ENCODE measurements at regions not wholly inside any gene's neighbourhood (a gene's known extent, or its start where the extent isn't known, plus 50 kb on each side); places are given as distances from the start of the nearest gene placed in this dataset.

- Histone ChIP-seq H3K27ac (ENCODE audit: extremely low read depth, low read depth, low read length) (no peak overlapping the region), H3K9me3 (ENCODE audit: control insufficient read depth, insufficient read depth, low read depth, low read length) (no peaks in the 10 kb centered on the region), H3K4me1 (ENCODE audit: control insufficient read depth, insufficient read depth, low read length) (no peaks in the 10 kb centered on the region), H3K36me3 (ENCODE audit: control insufficient read depth in 2 of 2, insufficient read depth in 1 of 2, low read length in 2 of 2) (no peaks in the 10 kb centered on the region), H3K4me3 (ENCODE audit: low read depth, low read length) (no peak overlapping the region)
- CTCF ChIA-PET: interaction anchor here (0.7 kb wide), 1 partner anchor 38 kb away, joined by 4 read pairs; no protein-coding TSS in a partner anchor
- POLR2A ChIA-PET: no interaction called here
- no peak for TF ChIP-seq ZNF423 (tag by site-specific recombination; IDR thresholded peaks at IDR 0.05)
- no peak for TF ChIP-seq ZNF529 (tag by site-specific recombination; IDR thresholded peaks at IDR 0.05; ENCODE audit: insufficient replicate concordance)
Observed at GRCh38 chr2:220743203-220743602, 828.9 kb downstream of the EPHA4 start.

DNA sequence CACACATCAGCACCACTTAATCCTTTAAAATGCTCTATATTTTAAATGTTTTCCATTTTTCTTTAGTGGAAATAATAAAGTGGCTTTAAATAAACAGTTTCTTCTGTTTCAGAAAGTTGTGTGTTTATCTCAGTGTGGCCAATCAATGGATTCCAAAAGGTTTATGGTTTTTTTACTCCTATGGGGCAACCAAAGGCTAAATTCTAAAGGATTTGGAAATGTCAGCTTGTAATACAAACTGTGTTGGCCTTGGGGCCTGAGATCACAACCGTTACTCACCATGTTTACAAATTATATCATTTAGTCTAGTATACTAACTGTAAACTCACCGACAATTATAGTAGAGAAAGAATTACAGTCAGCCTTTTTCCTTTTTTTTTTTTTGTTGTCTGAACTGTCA lies 827.2 kb downstream of the EPHA4 start:
- no peak for TF ChIP-seq ZNF324 (tag by site-specific recombination; IDR thresholded peaks at IDR 0.05)
- TF ChIP-seq ZNF677 (tag by site-specific recombination; IDR thresholded peaks at IDR 0.05): no peak
- no peak for TF ChIP-seq ZNF830 (tag by site-specific recombination; IDR thresholded peaks at IDR 0.05; ENCODE audit: low read depth)
- TF ChIP-seq ZNF19 (tag by site-specific recombination; IDR thresholded peaks at IDR 0.05; ENCODE audit: low read depth): no peak
- no peak for TF ChIP-seq GFI1B (tag by site-specific recombination; IDR thresholded peaks at IDR 0.05)
- no peak for TF ChIP-seq HOXD13 (CRISPR knock-in tag; IDR thresholded peaks at IDR 0.05; ENCODE audit: borderline replicate concordance)
- TF ChIP-seq ZNF211 (tag by site-specific recombination; IDR thresholded peaks at IDR 0.05; ENCODE audit: low read depth): no peak
- TF ChIP-seq ZNF624 (tag by site-specific recombination; IDR thresholded peaks at IDR 0.05): no peak
- TF ChIP-seq ZNF174 (tag by site-specific recombination; IDR thresholded peaks at IDR 0.05): no peak
- H3K4me3 ChIP-seq (ENCODE audit: low read depth, low read length): no peak overlapping the region
- no peaks in the 10 kb centered on the region for H3K9me3 ChIP-seq (ENCODE audit: control insufficient read depth, insufficient read depth, low read depth, low read length)
- no peaks in the 10 kb centered on the region for H3K4me1 ChIP-seq (ENCODE audit: control insufficient read depth, insufficient read depth, low read length)
- ChIA-PET CTCF (interaction anchor here (0.6 kb wide), 1 partner anchor 23 kb away, joined by 3 read pairs; no protein-coding TSS in a partner anchor), POLR2A (no interaction called here)
- no peak overlapping the region for H3K27ac ChIP-seq (ENCODE audit: extremely low read depth, low read depth, low read length)
- no peaks in the 10 kb centered on the region for H3K36me3 ChIP-seq (ENCODE audit: control insufficient read depth in 2 of 2, insufficient read depth in 1 of 2, low read length in 2 of 2)

DNA sequence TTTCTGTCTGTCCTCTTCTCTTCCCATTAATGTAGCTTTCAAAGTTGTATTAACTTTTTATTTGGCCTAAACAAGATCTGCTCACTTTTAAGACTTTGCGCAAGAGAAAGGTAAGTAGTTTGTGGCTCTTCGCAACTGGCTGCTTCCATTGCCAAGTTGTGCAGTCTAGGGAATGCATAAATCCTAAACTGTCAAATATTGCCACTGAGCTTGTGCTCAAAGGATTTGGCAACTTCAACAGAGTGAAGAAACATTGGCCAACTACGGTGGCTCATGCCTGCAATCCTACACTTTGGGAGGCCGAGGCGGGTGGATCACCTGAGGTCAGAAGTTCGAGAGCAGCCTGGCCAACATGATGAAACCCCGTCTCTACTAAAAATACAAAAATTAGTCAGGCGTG lies 826.4 kb downstream of the EPHA4 start:
- Histone ChIP-seq H3K27ac (ENCODE audit: extremely low read depth, low read depth, low read length) (no peak overlapping the region), H3K9me3 (ENCODE audit: control insufficient read depth, insufficient read depth, low read depth, low read length) (no peaks in the 10 kb centered on the region), H3K4me3 (ENCODE audit: low read depth, low read length) (no peak overlapping the region), H3K4me1 (ENCODE audit: control insufficient read depth, insufficient read depth, low read length) (no peaks in the 10 kb centered on the region), H3K36me3 (ENCODE audit: control insufficient read depth in 2 of 2, insufficient read depth in 1 of 2, low read length in 2 of 2) (no peaks in the 10 kb centered on the region)
- TF ChIP-seq ZNF677 (tag by site-specific recombination; IDR thresholded peaks at IDR 0.05) (no peak), YY1 (tag by site-specific recombination; IDR thresholded peaks at IDR 0.05) (no peak), ZNF324 (tag by site-specific recombination; IDR thresholded peaks at IDR 0.05) (no peak), ZNF776 (tag by site-specific recombination; IDR thresholded peaks at IDR 0.05; ENCODE audit: borderline replicate concordance) (no peak), ZNF433 (tag by site-specific recombination; IDR thresholded peaks at IDR 0.05; ENCODE audit: low read depth) (no peak), ZNF560 (tag by site-specific recombination; IDR thresholded peaks at IDR 0.05; ENCODE audit: borderline replicate concordance) (no peak), KLF10 (tag by site-specific recombination; IDR thresholded peaks at IDR 0.05) (no peak)
- TF ChIP-seq, protein P1, sequence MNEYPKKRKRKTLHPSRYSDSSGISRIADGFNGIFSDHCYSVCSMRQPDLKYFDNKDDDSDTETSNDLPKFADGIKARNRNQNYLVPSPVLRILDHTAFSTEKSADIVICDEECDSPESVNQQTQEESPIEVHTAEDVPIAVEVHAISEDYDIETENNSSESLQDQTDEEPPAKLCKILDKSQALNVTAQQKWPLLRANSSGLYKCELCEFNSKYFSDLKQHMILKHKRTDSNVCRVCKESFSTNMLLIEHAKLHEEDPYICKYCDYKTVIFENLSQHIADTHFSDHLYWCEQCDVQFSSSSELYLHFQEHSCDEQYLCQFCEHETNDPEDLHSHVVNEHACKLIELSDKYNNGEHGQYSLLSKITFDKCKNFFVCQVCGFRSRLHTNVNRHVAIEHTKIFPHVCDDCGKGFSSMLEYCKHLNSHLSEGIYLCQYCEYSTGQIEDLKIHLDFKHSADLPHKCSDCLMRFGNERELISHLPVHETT (tag by site-specific recombination; IDR thresholded peaks at IDR 0.05): no peak
- CTCF ChIA-PET: no interaction called here
- POLR2A ChIA-PET: no interaction called here

DNA sequence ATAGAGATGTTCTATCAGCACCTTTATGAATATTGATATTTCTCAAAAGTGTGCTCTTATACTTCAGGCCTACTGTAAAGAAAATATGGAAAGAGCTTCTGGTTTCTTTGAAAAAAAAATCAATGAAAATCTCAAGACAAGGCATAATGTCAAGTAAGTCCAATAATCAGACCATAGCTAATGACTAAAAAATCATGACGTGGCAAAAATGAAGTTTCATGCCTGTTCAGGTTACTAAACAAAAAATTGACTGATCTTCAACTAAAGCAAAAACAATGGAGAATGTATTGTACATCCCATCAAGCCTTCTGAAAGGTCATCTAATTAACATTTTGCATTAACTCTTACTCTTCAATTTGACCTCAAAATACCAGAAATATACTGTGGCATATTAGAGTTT lies 824.4 kb downstream of the EPHA4 start:
- Histone ChIP-seq H3K4me3 (ENCODE audit: low read depth, low read length) (no peak overlapping the region), H3K36me3 (ENCODE audit: control insufficient read depth in 2 of 2, insufficient read depth in 1 of 2, low read length in 2 of 2) (no peaks in the 10 kb centered on the region), H3K9me3 (ENCODE audit: control insufficient read depth, insufficient read depth, low read depth, low read length) (no peaks in the 10 kb centered on the region), H3K27ac (ENCODE audit: extremely low read depth, low read depth, low read length) (no peak overlapping the region), H3K4me1 (ENCODE audit: control insufficient read depth, insufficient read depth, low read length) (no peaks in the 10 kb centered on the region)
- TF ChIP-seq ZNF830 (tag by site-specific recombination; IDR thresholded peaks at IDR 0.05; ENCODE audit: low read depth) (no peak), ZNF221 (tag by site-specific recombination; IDR thresholded peaks at IDR 0.05; ENCODE audit: borderline replicate concordance) (no peak), ZNF132 (tag by site-specific recombination; IDR thresholded peaks at IDR 0.05; ENCODE audit: borderline replicate concordance) (no peak), ZNF366 (tag by site-specific recombination; conservative IDR thresholded peaks at IDR 0.05) (no peak), ZBTB7A (tag by site-specific recombination; IDR thresholded peaks at IDR 0.05; ENCODE audit: low read depth) (no peak), KLF10 (tag by site-specific recombination; IDR thresholded peaks at IDR 0.05) (no peak), HOXC10 (CRISPR knock-in tag; IDR thresholded peaks at IDR 0.05) (no peak), ZNF670 (tag by site-specific recombination; IDR thresholded peaks at IDR 0.05; ENCODE audit: low read depth) (no peak), FEZF1 (tag by site-specific recombination; IDR thresholded peaks at IDR 0.05) (no peak), ZNF16 (tag by site-specific recombination; IDR thresholded peaks at IDR 0.05; ENCODE audit: low read depth) (no peak), ZNF394 (tag by site-specific recombination; IDR thresholded peaks at IDR 0.05; ENCODE audit: borderline replicate concordance) (no peak)
- CTCF ChIA-PET: no interaction called here
- POLR2A ChIA-PET: no interaction called here
